ENCODE measurements at regions not wholly inside any gene's neighbourhood (a gene's known extent, or its start where the extent isn't known, plus 50 kb on each side); places are given as distances from the start of the nearest gene placed in this dataset.

DNA sequence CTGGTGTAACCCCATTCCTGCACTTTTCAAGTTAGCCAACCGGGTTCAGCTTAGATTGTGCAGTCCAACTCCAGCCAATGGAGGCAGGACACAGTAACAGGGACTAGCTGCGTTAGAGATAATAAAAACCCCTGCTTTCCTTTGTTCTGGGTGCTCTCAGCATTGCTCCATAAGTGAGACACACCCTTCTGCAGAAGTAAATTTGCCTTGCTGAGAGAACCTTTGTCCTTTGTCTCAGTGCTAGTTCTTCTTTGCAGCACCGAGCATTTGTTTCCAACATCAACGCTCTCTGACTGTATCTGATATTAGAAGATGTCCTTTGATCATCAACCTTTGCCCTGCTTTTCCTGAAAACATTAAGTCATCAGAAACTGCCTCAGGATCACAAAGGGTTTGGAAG is 169.5 kb upstream of the OR13F1 start:
- H3K4me3 ChIP-seq, result no peak overlapping the region
- peaks cover 4% of the 10 kb centered on the region for H3K9me3 ChIP-seq
- H3K27me3 ChIP-seq (replicated peaks; ENCODE audit: insufficient read depth), result no peaks in the 10 kb centered on the region
- no peak for DNase-seq (ENCODE audit: low spot score)
- no peak overlapping the region for H3K27ac ChIP-seq
- no peaks in the 10 kb centered on the region for H3K36me3 ChIP-seq
- H3K4me1 ChIP-seq (ENCODE audit: control insufficient read depth in 1 of 2, low read depth in 2 of 2), result no peaks in the 10 kb centered on the region
- TF ChIP-seq, protein P1, sequence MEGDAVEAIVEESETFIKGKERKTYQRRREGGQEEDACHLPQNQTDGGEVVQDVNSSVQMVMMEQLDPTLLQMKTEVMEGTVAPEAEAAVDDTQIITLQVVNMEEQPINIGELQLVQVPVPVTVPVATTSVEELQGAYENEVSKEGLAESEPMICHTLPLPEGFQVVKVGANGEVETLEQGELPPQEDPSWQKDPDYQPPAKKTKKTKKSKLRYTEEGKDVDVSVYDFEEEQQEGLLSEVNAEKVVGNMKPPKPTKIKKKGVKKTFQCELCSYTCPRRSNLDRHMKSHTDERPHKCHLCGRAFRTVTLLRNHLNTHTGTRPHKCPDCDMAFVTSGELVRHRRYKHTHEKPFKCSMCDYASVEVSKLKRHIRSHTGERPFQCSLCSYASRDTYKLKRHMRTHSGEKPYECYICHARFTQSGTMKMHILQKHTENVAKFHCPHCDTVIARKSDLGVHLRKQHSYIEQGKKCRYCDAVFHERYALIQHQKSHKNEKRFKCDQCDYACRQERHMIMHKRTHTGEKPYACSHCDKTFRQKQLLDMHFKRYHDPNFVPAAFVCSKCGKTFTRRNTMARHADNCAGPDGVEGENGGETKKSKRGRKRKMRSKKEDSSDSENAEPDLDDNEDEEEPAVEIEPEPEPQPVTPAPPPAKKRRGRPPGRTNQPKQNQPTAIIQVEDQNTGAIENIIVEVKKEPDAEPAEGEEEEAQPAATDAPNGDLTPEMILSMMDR (IDR thresholded peaks at IDR 0.05), result no peak
- no peak for ATAC-seq (ENCODE audit: insufficient number of reproducible peaks, low FRiP score, low read depth)

DNA sequence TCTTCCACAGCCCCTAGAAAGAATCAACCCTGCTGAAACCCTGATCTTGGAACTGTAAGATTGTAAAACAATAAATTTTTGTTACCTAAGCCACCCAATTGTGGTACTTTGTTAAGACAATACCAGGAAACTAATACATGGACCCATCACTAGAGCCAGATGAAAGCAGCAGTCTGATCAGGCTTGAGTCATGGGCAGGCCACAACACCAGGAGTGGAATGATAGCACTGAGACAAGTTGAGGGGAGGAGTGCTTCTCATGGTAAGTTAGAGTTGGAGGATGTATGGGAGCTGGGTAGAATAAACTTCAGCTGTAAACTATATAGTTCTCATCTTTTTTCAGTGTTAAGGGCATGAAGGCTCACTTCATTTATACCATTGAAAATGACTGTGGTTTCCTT is 164.4 kb upstream of the OR13F1 start:
- H3K4me3 ChIP-seq, result no peak overlapping the region
- H3K4me1 ChIP-seq (ENCODE audit: control insufficient read depth in 1 of 2, low read depth in 2 of 2), result no peaks in the 10 kb centered on the region
- DNase-seq (ENCODE audit: low spot score) (no peak), ATAC-seq (ENCODE audit: insufficient number of reproducible peaks, low FRiP score, low read depth) (no peak)
- H3K27me3 ChIP-seq (replicated peaks; ENCODE audit: insufficient read depth), result no peaks in the 10 kb centered on the region
- no peak overlapping the region for H3K27ac ChIP-seq
- TF ChIP-seq, protein P1 (IDR thresholded peaks at IDR 0.05), result no peak
- H3K36me3 ChIP-seq, result no peaks in the 10 kb centered on the region
- H3K9me3 ChIP-seq, result no peaks in the 10 kb centered on the region

DNA sequence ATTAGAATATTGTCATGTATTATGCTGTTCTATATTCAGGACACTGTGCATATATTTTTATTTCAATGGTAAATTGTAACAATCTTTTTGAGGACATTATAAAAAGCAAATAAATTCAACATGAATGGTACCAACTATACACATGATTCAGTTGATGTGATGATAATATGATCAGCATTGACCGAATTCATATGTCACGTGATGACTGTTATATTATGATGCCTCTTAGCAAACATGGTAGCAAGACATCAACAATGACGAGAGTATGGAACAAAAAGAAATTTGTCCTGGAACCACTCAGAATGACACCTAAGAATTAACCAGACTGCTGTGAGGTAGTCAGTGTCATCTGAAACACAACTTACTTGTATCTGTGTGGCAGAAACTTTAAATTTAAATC is 161.5 kb upstream of the OR13F1 start:
- Histone ChIP-seq H3K27me3 (replicated peaks; ENCODE audit: insufficient read depth) (no peaks in the 10 kb centered on the region), H3K9me3 (no peaks in the 10 kb centered on the region), H3K36me3 (no peaks in the 10 kb centered on the region), H3K4me1 (ENCODE audit: control insufficient read depth in 1 of 2, low read depth in 2 of 2) (no peaks in the 10 kb centered on the region), H3K4me3 (no peak overlapping the region), H3K27ac (no peak overlapping the region)
- no peak for DNase-seq (ENCODE audit: low spot score)
- ATAC-seq (ENCODE audit: insufficient number of reproducible peaks, low FRiP score, low read depth), result no peak
- TF ChIP-seq, protein P1 (IDR thresholded peaks at IDR 0.05), result no peak

DNA sequence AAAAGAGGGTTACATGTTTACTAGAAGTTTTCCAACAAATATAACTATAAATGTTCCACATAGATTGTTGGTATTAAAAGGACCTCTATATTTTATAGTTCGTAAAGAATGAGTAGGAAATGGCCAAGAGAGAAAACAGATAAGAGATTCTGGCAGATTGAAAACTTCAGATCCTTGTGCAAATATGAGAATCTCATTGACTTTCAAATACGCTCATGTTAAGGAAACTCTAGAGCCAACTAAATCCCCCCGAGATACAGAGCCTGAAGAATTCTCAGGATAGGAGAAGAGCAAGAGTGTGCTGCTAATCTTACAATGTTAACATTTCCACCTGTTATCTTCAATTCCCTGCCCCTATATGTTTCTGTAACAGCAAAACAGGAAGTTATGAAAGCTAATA is 159.0 kb upstream of the OR13F1 start:
- H3K4me1 ChIP-seq (ENCODE audit: control insufficient read depth in 1 of 2, low read depth in 2 of 2), result no peaks in the 10 kb centered on the region
- H3K36me3 ChIP-seq, result no peaks in the 10 kb centered on the region
- ATAC-seq (ENCODE audit: insufficient number of reproducible peaks, low FRiP score, low read depth), result no peak
- H3K27ac ChIP-seq, result no peak overlapping the region
- no peaks in the 10 kb centered on the region for H3K9me3 ChIP-seq
- TF ChIP-seq, protein P1 (IDR thresholded peaks at IDR 0.05), result no peak
- DNase-seq (ENCODE audit: low spot score), result no peak
- H3K4me3 ChIP-seq, result no peak overlapping the region
- no peaks in the 10 kb centered on the region for H3K27me3 ChIP-seq (replicated peaks; ENCODE audit: insufficient read depth)

DNA sequence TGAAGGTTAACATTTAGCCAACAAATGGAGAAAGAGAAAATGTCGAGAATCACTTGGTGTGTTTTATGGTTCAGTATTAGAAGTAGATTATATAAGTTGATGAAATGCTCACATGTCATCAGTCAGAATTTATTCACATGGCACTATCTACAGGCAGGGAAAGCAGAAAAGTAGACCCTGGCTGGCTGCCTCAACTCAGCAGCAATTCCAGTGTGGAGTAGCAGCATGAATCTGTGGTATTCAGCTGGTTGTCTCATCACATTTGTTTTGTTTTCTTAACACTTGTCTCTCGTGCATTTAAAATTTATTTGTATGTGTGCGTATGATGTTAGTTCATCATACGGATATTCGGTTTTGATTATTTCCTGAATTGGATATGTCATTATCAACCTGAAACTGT is 153.5 kb upstream of the OR13F1 start:
- TF ChIP-seq, protein P1 (IDR thresholded peaks at IDR 0.05), result no peak
- no peaks in the 10 kb centered on the region for H3K27me3 ChIP-seq (replicated peaks; ENCODE audit: insufficient read depth)
- H3K27ac ChIP-seq, result no peak overlapping the region
- no peak for DNase-seq (ENCODE audit: low spot score)
- H3K9me3 ChIP-seq, result no peaks in the 10 kb centered on the region
- no peak for ATAC-seq (ENCODE audit: insufficient number of reproducible peaks, low FRiP score, low read depth)
- H3K4me3 ChIP-seq, result no peak overlapping the region
- no peaks in the 10 kb centered on the region for H3K36me3 ChIP-seq
- H3K4me1 ChIP-seq (ENCODE audit: control insufficient read depth in 1 of 2, low read depth in 2 of 2), result no peaks in the 10 kb centered on the region
